ENCODE measurements at regions not wholly inside any gene's neighbourhood (a gene's known extent, or its start where the extent isn't known, plus 50 kb on each side); places are given as distances from the start of the nearest gene placed in this dataset.

GRCh38 chr3:13223574-13224237 lies 150.5 kb upstream of the IQSEC1 start:
- DNase-seq: no peak

- DNase-seq: no peak
These were observed 149.8 kb upstream of the IQSEC1 start for GRCh38 chr3:13222891-13223573.

- DNase-seq: no peak
These were observed 148.9 kb upstream of the IQSEC1 start for GRCh38 chr3:13222131-13222530.

GRCh38 chr3:13221491-13222061 lies 148.3 kb upstream of the IQSEC1 start:
- no peak for DNase-seq

GRCh38 chr3:13220991-13221390 lies 147.8 kb upstream of the IQSEC1 start:
- no peak for DNase-seq

GRCh38 chr3:13219902-13220296 lies 146.7 kb upstream of the IQSEC1 start:
- DNase-seq: no peak

- no peak for DNase-seq
These were observed 146.1 kb upstream of the IQSEC1 start for GRCh38 chr3:13219077-13219901.

- DNase-seq: no peak
These were observed 145.3 kb upstream of the IQSEC1 start for GRCh38 chr3:13218541-13218908.

- DNase-seq: peak; percentile 24
These were observed 144.7 kb upstream of the IQSEC1 start for GRCh38 chr3:13217736-13218540.

GRCh38 chr3:13217253-13217652 lies 144.0 kb upstream of the IQSEC1 start:
- no peak for DNase-seq

GRCh38 chr3:13215940-13216546 lies 142.8 kb upstream of the IQSEC1 start:
- DNase-seq: no peak

GRCh38 chr3:13214847-13215472 lies 141.7 kb upstream of the IQSEC1 start:
- DNase-seq: no peak

- no peak for DNase-seq
These were observed 140.9 kb upstream of the IQSEC1 start for GRCh38 chr3:13213911-13214846.

- no peak for DNase-seq
These were observed 140.3 kb upstream of the IQSEC1 start for GRCh38 chr3:13213490-13213889.

- no peak for DNase-seq
These were observed 138.5 kb upstream of the IQSEC1 start for GRCh38 chr3:13211605-13212210.

GRCh38 chr3:13210221-13210975 lies 137.2 kb upstream of the IQSEC1 start:
- peak; percentile 89 for DNase-seq

- peak; percentile 45 for DNase-seq
These were observed 136.4 kb upstream of the IQSEC1 start for GRCh38 chr3:13209634-13209997.

- no peak for DNase-seq
These were observed 135.7 kb upstream of the IQSEC1 start for GRCh38 chr3:13208706-13209633.

Measured in NCI-H82 (cell line).